Parathyroid adenoma (tissue), 2 donors: ENCODE measurements at regions not wholly inside any gene's neighbourhood (a gene's known extent, or its start where the extent isn't known, plus 50 kb on each side); places are given as distances from the start of the nearest gene placed in this dataset.

Source experiments
- H2AFZ ChIP-seq: fragments of 300-600 bp; sonication (generic); one replicate; pipeline ENCODE4 v1.7.0; 2017; ENCODE audit warnings: antibody characterized with exemption, mild to moderate bottlenecking
- H3K27ac ChIP-seq: fragments of 300-600 bp; sonication (generic); one replicate; pipeline ENCODE4 v1.7.0; 2017
- H3K27me3 ChIP-seq: fragments of 300-600 bp; sonication (generic); one replicate; pipeline ENCODE4 v1.7.0; 2017; ENCODE audit warnings: low read length; ENCODE audit not compliant: control insufficient read depth, insufficient read depth
- H3K36me3 ChIP-seq: fragments of 300-600 bp; sonication (generic); one replicate; pipeline ENCODE4 v1.7.0; 2017; ENCODE audit warnings: low read length; ENCODE audit not compliant: control insufficient read depth, insufficient read depth
- H3K4me1 ChIP-seq: fragments of 300-600 bp; sonication (generic); one replicate; pipeline ENCODE4 v1.7.0; 2017; ENCODE audit warnings: control low read depth
- H3K4me2 ChIP-seq: fragments of 300-600 bp; sonication (generic); one replicate; pipeline ENCODE4 v1.7.0; 2017; ENCODE audit warnings: low read length
- H3K4me3 ChIP-seq: fragments of 300-600 bp; sonication (generic); one replicate; pipeline ENCODE4 v1.7.0; 2017; ENCODE audit warnings: low read depth, low read length
- H3K79me2 ChIP-seq: fragments of 300-600 bp; sonication (generic); one replicate; pipeline ENCODE4 v1.7.0; 2017; ENCODE audit warnings: control low read depth
- H3K9ac ChIP-seq: fragments of 300-600 bp; sonication (generic); one replicate; pipeline ENCODE4 v1.7.0; 2017; ENCODE audit warnings: mild to moderate bottlenecking
- H3K9me3 ChIP-seq: fragments of 300-600 bp; sonication (generic); one replicate; pipeline ENCODE4 v1.7.0; 2017; ENCODE audit warnings: low read length; ENCODE audit not compliant: control insufficient read depth
- TF ChIP-seq, protein P1 (sequence below): fragments of 300-600 bp; sonication (generic); IDR thresholded peaks from one replicate; pipeline ENCODE4 v1.7.0; 2017; ENCODE audit warnings: antibody characterized with exemption, mild to moderate bottlenecking
- donor health status: primary hyperparathyroidism.

DNA sequence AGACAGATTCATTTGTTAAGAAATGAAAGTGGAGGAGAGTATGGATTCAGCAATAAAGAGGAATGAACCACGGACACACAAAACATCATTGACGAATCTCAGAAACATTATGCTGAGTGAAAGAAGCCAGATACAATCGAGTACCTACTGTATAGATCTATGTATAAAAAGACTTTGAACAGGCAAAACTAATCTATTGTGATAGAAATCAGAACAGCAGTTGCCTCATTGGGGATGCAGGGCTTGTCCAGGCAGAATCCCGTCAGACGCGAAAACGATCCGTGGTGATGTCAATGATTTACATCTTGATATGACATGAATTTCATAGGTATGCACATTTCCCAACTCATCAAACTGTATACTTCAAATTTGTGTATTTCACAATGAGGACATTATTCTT, 265.2 kb downstream of the CBLN4 start:
- no peaks in the 10 kb centered on the region for H3K9me3 ChIP-seq
- TF ChIP-seq, protein P1, sequence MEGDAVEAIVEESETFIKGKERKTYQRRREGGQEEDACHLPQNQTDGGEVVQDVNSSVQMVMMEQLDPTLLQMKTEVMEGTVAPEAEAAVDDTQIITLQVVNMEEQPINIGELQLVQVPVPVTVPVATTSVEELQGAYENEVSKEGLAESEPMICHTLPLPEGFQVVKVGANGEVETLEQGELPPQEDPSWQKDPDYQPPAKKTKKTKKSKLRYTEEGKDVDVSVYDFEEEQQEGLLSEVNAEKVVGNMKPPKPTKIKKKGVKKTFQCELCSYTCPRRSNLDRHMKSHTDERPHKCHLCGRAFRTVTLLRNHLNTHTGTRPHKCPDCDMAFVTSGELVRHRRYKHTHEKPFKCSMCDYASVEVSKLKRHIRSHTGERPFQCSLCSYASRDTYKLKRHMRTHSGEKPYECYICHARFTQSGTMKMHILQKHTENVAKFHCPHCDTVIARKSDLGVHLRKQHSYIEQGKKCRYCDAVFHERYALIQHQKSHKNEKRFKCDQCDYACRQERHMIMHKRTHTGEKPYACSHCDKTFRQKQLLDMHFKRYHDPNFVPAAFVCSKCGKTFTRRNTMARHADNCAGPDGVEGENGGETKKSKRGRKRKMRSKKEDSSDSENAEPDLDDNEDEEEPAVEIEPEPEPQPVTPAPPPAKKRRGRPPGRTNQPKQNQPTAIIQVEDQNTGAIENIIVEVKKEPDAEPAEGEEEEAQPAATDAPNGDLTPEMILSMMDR: no peak
- no peak overlapping the region for H3K27ac ChIP-seq
- no peak overlapping the region for H3K9ac ChIP-seq
- H3K4me3 ChIP-seq: no peak overlapping the region
- no peak overlapping the region for H2AFZ ChIP-seq
- no peaks in the 10 kb centered on the region for H3K36me3 ChIP-seq
- no peaks in the 10 kb centered on the region for H3K27me3 ChIP-seq
- H3K79me2 ChIP-seq: no peaks in the 10 kb centered on the region
- no peak overlapping the region for H3K4me2 ChIP-seq
- no peaks in the 10 kb centered on the region for H3K4me1 ChIP-seq

DNA sequence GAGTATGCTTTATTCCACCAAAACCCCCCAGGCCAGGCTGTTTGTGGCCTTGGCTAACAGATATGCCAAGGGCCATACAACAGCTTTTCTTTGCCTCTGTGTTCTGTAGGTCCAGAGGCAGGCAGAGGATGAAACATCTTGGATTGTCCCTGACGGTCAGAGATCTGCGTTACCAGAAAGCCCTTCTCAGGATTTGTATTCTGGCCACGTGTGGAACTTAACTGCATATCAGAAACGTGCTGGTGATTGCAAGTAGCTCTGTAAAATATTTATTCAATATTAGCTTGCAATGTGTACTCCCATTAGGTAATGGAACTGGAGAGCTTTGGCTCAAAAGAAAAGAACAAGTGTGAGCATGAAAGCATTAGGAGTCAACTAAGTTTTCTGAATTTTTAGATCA, 275.0 kb downstream of the CBLN4 start:
- no peak overlapping the region for H3K4me3 ChIP-seq
- H3K79me2 ChIP-seq: no peaks in the 10 kb centered on the region
- TF ChIP-seq, protein P1: no peak
- H3K9ac ChIP-seq: no peak overlapping the region
- H3K9me3 ChIP-seq: no peaks in the 10 kb centered on the region
- H2AFZ ChIP-seq: no peak overlapping the region
- no peaks in the 10 kb centered on the region for H3K36me3 ChIP-seq
- H3K4me2 ChIP-seq: no peak overlapping the region
- H3K27me3 ChIP-seq: no peaks in the 10 kb centered on the region
- no peak overlapping the region for H3K27ac ChIP-seq
- no peaks in the 10 kb centered on the region for H3K4me1 ChIP-seq

DNA sequence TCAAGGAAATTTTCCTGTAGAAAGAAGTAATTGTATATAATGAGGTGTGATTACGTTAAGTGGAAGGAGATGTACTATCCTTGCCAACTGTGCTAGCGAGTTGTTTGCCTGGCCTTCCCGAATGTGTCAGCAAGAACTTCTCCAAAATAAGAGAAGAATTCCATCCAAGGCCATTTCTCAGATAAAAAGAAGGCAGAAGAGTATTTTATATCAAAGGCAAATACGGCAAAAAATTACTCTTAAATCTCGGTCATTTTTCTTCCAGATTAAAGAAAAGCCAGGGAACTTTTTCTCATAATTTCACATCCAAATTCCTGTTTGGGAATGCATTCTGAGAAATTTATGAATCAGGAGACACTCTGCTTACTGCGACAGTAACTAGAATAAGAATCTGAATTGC, 290.6 kb downstream of the CBLN4 start:
- no peak overlapping the region for H3K27ac ChIP-seq
- no peaks in the 10 kb centered on the region for H3K4me1 ChIP-seq
- no peaks in the 10 kb centered on the region for H3K36me3 ChIP-seq
- no peaks in the 10 kb centered on the region for H3K79me2 ChIP-seq
- H3K27me3 ChIP-seq: no peaks in the 10 kb centered on the region
- no peak overlapping the region for H3K4me3 ChIP-seq
- H3K9ac ChIP-seq: no peak overlapping the region
- no peak overlapping the region for H3K4me2 ChIP-seq
- no peaks in the 10 kb centered on the region for H3K9me3 ChIP-seq
- H2AFZ ChIP-seq: no peak overlapping the region
- TF ChIP-seq, protein P1: no peak

DNA sequence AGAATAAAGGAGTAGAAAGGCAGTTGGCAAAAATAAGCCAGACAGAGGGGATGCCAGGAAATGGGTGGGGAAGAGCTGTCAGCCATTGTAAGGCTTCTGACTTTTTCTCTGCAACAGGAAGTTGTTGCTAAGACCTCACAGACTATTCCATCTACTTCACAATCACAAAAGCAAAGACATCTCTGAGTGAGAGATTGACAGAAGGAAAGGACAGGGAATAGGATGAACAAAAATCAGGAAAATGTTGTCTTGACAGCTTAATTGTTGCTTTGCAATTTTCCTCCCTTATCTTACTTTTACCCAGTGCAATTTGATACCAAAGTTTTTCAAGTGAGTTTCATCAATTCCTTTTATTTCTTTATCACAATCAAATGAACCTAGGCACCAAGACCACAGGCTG, 291.2 kb downstream of the CBLN4 start:
- Histone ChIP-seq H3K9me3 (no peaks in the 10 kb centered on the region), H3K27me3 (no peaks in the 10 kb centered on the region), H3K27ac (no peak overlapping the region), H3K4me2 (no peak overlapping the region), H3K36me3 (no peaks in the 10 kb centered on the region), H2AFZ (no peak overlapping the region), H3K9ac (no peak overlapping the region), H3K79me2 (no peaks in the 10 kb centered on the region), H3K4me3 (no peak overlapping the region), H3K4me1 (no peaks in the 10 kb centered on the region)
- TF ChIP-seq, protein P1: no peak

DNA sequence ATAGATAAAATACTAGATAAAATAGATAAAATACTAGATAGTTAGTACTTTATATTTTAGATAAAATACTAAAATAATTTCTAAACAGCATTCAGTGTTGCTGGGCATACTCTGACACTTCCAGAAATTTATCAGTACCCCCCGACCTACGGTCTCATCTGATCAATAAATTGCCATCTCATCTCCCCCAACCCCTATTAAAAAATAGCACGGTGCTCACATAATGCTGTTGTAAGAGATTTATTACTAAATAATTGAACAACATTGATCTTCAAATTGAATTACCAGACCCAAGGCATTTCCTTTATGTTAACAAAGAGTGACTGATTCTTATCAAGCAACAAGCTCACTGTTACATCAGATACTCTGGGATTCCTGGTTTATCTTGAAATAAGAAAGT, 300.9 kb downstream of the CBLN4 start:
- Histone ChIP-seq H3K4me3 (no peak overlapping the region), H3K4me1 (no peaks in the 10 kb centered on the region), H3K36me3 (no peaks in the 10 kb centered on the region), H3K27ac (no peak overlapping the region), H3K9me3 (no peaks in the 10 kb centered on the region), H3K79me2 (no peaks in the 10 kb centered on the region), H3K27me3 (no peaks in the 10 kb centered on the region), H3K9ac (no peak overlapping the region), H3K4me2 (no peak overlapping the region), H2AFZ (no peak overlapping the region)
- TF ChIP-seq, protein P1: no peak
